ENCODE measurements at regions not wholly inside any gene's neighbourhood (a gene's known extent, or its start where the extent isn't known, plus 50 kb on each side); places are given as distances from the start of the nearest gene placed in this dataset.
A peak's percentile ranks its signal among the peaks of the same experiment; 100 is the strongest.

GRCh38 chrX:10021461-10022272, 54.5 kb downstream of the CLDN34 start:
- H3K4me3 ChIP-seq (ENCODE audit: low read depth in 1 of 3, low read length in 3 of 3) = no peak overlapping the region
- H3K27ac ChIP-seq (ENCODE audit: low read depth in 1 of 3, low read length in 2 of 3) = no peak overlapping the region
- FAIRE-seq (no peak), DNase-seq (no peak)
- H3K27me3 ChIP-seq (ENCODE audit: control insufficient read depth in 3 of 3, insufficient read depth in 3 of 3, low read length in 3 of 3) = no peaks in the 10 kb centered on the region
- peaks cover 0 to 2% of the 10 kb centered on the region in 2 donors for H3K9me3 ChIP-seq (ENCODE audit: control insufficient read depth in 2 of 2, insufficient read depth in 1 of 2, low read depth in 1 of 2, low read length in 1 of 2)
- WGBS, 3 donors = 77 to 88% (median 84%) methylated on average over 9 of the region's 9 CpGs
- H3K4me1 ChIP-seq (ENCODE audit: control insufficient read depth in 3 of 3, insufficient read depth in 2 of 3, low read depth in 1 of 3, low read length in 2 of 3) = no peaks in the 10 kb centered on the region
- no peaks in the 10 kb centered on the region for H3K36me3 ChIP-seq (ENCODE audit: control insufficient read depth in 3 of 3, insufficient read depth in 2 of 3, low read depth in 1 of 3, low read length in 3 of 3)

GRCh38 chrX:10022273-10022541, 55.0 kb downstream of the CLDN34 start:
- H3K9me3 ChIP-seq (ENCODE audit: control insufficient read depth in 2 of 2, insufficient read depth in 1 of 2, low read depth in 1 of 2, low read length in 1 of 2) = peaks cover 0 to 2% of the 10 kb centered on the region in 2 donors
- WGBS, 3 donors = 91 to 97% (median 93%) methylated on average over 5 of the region's 5 CpGs
- H3K27ac ChIP-seq (ENCODE audit: low read depth in 1 of 3, low read length in 2 of 3) = no peak overlapping the region
- H3K4me1 ChIP-seq (ENCODE audit: control insufficient read depth in 3 of 3, insufficient read depth in 2 of 3, low read depth in 1 of 3, low read length in 2 of 3) = no peaks in the 10 kb centered on the region
- H3K36me3 ChIP-seq (ENCODE audit: control insufficient read depth in 3 of 3, insufficient read depth in 2 of 3, low read depth in 1 of 3, low read length in 3 of 3) = no peaks in the 10 kb centered on the region
- FAIRE-seq (no peak), DNase-seq (no peak)
- H3K27me3 ChIP-seq (ENCODE audit: control insufficient read depth in 3 of 3, insufficient read depth in 3 of 3, low read length in 3 of 3) = no peaks in the 10 kb centered on the region
- no peak overlapping the region for H3K4me3 ChIP-seq (ENCODE audit: low read depth in 1 of 3, low read length in 3 of 3)

- H3K9me3 ChIP-seq (ENCODE audit: control insufficient read depth in 2 of 2, insufficient read depth in 1 of 2, low read depth in 1 of 2, low read length in 1 of 2) = peaks cover 0 to 2% of the 10 kb centered on the region in 2 donors
- no peak overlapping the region for H3K4me3 ChIP-seq (ENCODE audit: low read depth in 1 of 3, low read length in 3 of 3)
- no peak for DNase-seq
- H3K4me1 ChIP-seq (ENCODE audit: control insufficient read depth in 3 of 3, insufficient read depth in 2 of 3, low read depth in 1 of 3, low read length in 2 of 3) = no peaks in the 10 kb centered on the region
- no peaks in the 10 kb centered on the region for H3K27me3 ChIP-seq (ENCODE audit: control insufficient read depth in 3 of 3, insufficient read depth in 3 of 3, low read length in 3 of 3)
- no peak for FAIRE-seq
- no peaks in the 10 kb centered on the region for H3K36me3 ChIP-seq (ENCODE audit: control insufficient read depth in 3 of 3, insufficient read depth in 2 of 3, low read depth in 1 of 3, low read length in 3 of 3)
- no peak overlapping the region for H3K27ac ChIP-seq (ENCODE audit: low read depth in 1 of 3, low read length in 2 of 3)
- WGBS, 3 donors = 69 to 74% (median 70%) methylated on average over 10 of the region's 10 CpGs
These were observed 55.6 kb downstream of the CLDN34 start for GRCh38 chrX:10022580-10023245.

- FAIRE-seq (no peak), DNase-seq (no peak)
- H3K27me3 ChIP-seq (ENCODE audit: control insufficient read depth in 3 of 3, insufficient read depth in 3 of 3, low read length in 3 of 3) = no peaks in the 10 kb centered on the region
- peaks cover 0 to 2% of the 10 kb centered on the region in 2 donors for H3K9me3 ChIP-seq (ENCODE audit: control insufficient read depth in 2 of 2, insufficient read depth in 1 of 2, low read depth in 1 of 2, low read length in 1 of 2)
- no peak overlapping the region for H3K27ac ChIP-seq (ENCODE audit: low read depth in 1 of 3, low read length in 2 of 3)
- no peaks in the 10 kb centered on the region for H3K4me1 ChIP-seq (ENCODE audit: control insufficient read depth in 3 of 3, insufficient read depth in 2 of 3, low read depth in 1 of 3, low read length in 2 of 3)
- H3K36me3 ChIP-seq (ENCODE audit: control insufficient read depth in 3 of 3, insufficient read depth in 2 of 3, low read depth in 1 of 3, low read length in 3 of 3) = no peaks in the 10 kb centered on the region
- 84 to 95% (median 93%) methylated on average over 7 of the region's 7 CpGs for WGBS, 3 donors
- H3K4me3 ChIP-seq (ENCODE audit: low read depth in 1 of 3, low read length in 3 of 3) = no peak overlapping the region
These were observed 56.7 kb downstream of the CLDN34 start for GRCh38 chrX:10023821-10024220.

- Histone ChIP-seq H3K4me3 (ENCODE audit: low read depth in 1 of 3, low read length in 3 of 3) (no peak overlapping the region), H3K4me1 (ENCODE audit: control insufficient read depth in 3 of 3, insufficient read depth in 2 of 3, low read depth in 1 of 3, low read length in 2 of 3) (no peaks in the 10 kb centered on the region), H3K9me3 (ENCODE audit: control insufficient read depth in 2 of 2, insufficient read depth in 1 of 2, low read depth in 1 of 2, low read length in 1 of 2) (peaks cover 0 to 2% of the 10 kb centered on the region in 2 donors), H3K36me3 (ENCODE audit: control insufficient read depth in 3 of 3, insufficient read depth in 2 of 3, low read depth in 1 of 3, low read length in 3 of 3) (no peaks in the 10 kb centered on the region), H3K27me3 (ENCODE audit: control insufficient read depth in 3 of 3, insufficient read depth in 3 of 3, low read length in 3 of 3) (no peaks in the 10 kb centered on the region), H3K27ac (ENCODE audit: low read depth in 1 of 3, low read length in 2 of 3) (no peak overlapping the region)
- DNase-seq = peak in 1 of 2 donors; percentile 15
- no peak for FAIRE-seq
- WGBS, 3 donors = 69 to 86% (median 74%) methylated on average over 6 of the region's 6 CpGs
These were observed 58.8 kb downstream of the CLDN34 start for GRCh38 chrX:10025742-10026493.

GRCh38 chrX:10028283-10029104, 61.3 kb downstream of the CLDN34 start:
- no peaks in the 10 kb centered on the region for H3K9me3 ChIP-seq (ENCODE audit: control insufficient read depth in 2 of 2, insufficient read depth in 1 of 2, low read depth in 1 of 2, low read length in 1 of 2)
- FAIRE-seq = no peak
- no peak overlapping the region for H3K27ac ChIP-seq (ENCODE audit: low read depth in 1 of 3, low read length in 2 of 3)
- 65 to 84% (median 67%) methylated on average over 7 of the region's 7 CpGs for WGBS, 3 donors
- no peaks in the 10 kb centered on the region for H3K36me3 ChIP-seq (ENCODE audit: control insufficient read depth in 3 of 3, insufficient read depth in 2 of 3, low read depth in 1 of 3, low read length in 3 of 3)
- H3K4me3 ChIP-seq (ENCODE audit: low read depth in 1 of 3, low read length in 3 of 3) = no peak overlapping the region
- no peak for DNase-seq
- no peaks in the 10 kb centered on the region for H3K4me1 ChIP-seq (ENCODE audit: control insufficient read depth in 3 of 3, insufficient read depth in 2 of 3, low read depth in 1 of 3, low read length in 2 of 3)
- no peaks in the 10 kb centered on the region for H3K27me3 ChIP-seq (ENCODE audit: control insufficient read depth in 3 of 3, insufficient read depth in 3 of 3, low read length in 3 of 3)

- H3K9me3 ChIP-seq (ENCODE audit: control insufficient read depth in 2 of 2, insufficient read depth in 1 of 2, low read depth in 1 of 2, low read length in 1 of 2) = no peaks in the 10 kb centered on the region
- FAIRE-seq (no peak), DNase-seq (no peak)
- WGBS, 3 donors = 84 to 92% (median 87%) methylated on average over 3 of the region's 3 CpGs
- no peaks in the 10 kb centered on the region for H3K27me3 ChIP-seq (ENCODE audit: control insufficient read depth in 3 of 3, insufficient read depth in 3 of 3, low read length in 3 of 3)
- H3K4me3 ChIP-seq (ENCODE audit: low read depth in 1 of 3, low read length in 3 of 3) = no peak overlapping the region
- H3K27ac ChIP-seq (ENCODE audit: low read depth in 1 of 3, low read length in 2 of 3) = no peak overlapping the region
- H3K4me1 ChIP-seq (ENCODE audit: control insufficient read depth in 3 of 3, insufficient read depth in 2 of 3, low read depth in 1 of 3, low read length in 2 of 3) = no peaks in the 10 kb centered on the region
- no peaks in the 10 kb centered on the region for H3K36me3 ChIP-seq (ENCODE audit: control insufficient read depth in 3 of 3, insufficient read depth in 2 of 3, low read depth in 1 of 3, low read length in 3 of 3)
These were observed 63.4 kb downstream of the CLDN34 start for GRCh38 chrX:10030570-10030969.

- Histone ChIP-seq H3K27ac (ENCODE audit: low read depth in 1 of 3, low read length in 2 of 3) (no peak overlapping the region), H3K4me3 (ENCODE audit: low read depth in 1 of 3, low read length in 3 of 3) (no peak overlapping the region), H3K36me3 (ENCODE audit: control insufficient read depth in 3 of 3, insufficient read depth in 2 of 3, low read depth in 1 of 3, low read length in 3 of 3) (no peaks in the 10 kb centered on the region), H3K27me3 (ENCODE audit: control insufficient read depth in 3 of 3, insufficient read depth in 3 of 3, low read length in 3 of 3) (no peaks in the 10 kb centered on the region), H3K4me1 (ENCODE audit: control insufficient read depth in 3 of 3, insufficient read depth in 2 of 3, low read depth in 1 of 3, low read length in 2 of 3) (no peaks in the 10 kb centered on the region), H3K9me3 (ENCODE audit: control insufficient read depth in 2 of 2, insufficient read depth in 1 of 2, low read depth in 1 of 2, low read length in 1 of 2) (no peaks in the 10 kb centered on the region)
- FAIRE-seq (no peak), DNase-seq (no peak)
- 72 to 82% (median 81%) methylated on average over 9 of the region's 9 CpGs for WGBS, 3 donors
These were observed 64.6 kb downstream of the CLDN34 start for GRCh38 chrX:10031746-10032145.
